Liver (tissue), 8 donors: ENCODE measurements at regions not wholly inside any gene's neighbourhood (a gene's known extent, or its start where the extent isn't known, plus 50 kb on each side); places are given as distances from the start of the nearest gene placed in this dataset.

Experiments used
- DNase-seq: peaks from one replicate; pipeline ENCODE4 v3.0.0-alpha.2; 2017; ENCODE audit warnings: low spot score
- H3K27ac ChIP-seq, 2 donors: one replicate each; pipeline ENCODE4 v1.7.0; 2013; ENCODE audit warnings: inconsistent platforms in 2 of 2, low read length in 2 of 2, control low read depth in 1 of 2, low read depth in 1 of 2, mild to moderate bottlenecking in 1 of 2
- H3K27me3 ChIP-seq, 4 donors: one replicate each; pipeline versions ENCODE4 v1.6.1 to v1.7.0; 2013; ENCODE audit warnings: low read length in 3 of 4, inconsistent platforms in 1 of 4, mild to moderate bottlenecking in 1 of 4, moderate library complexity in 1 of 4; ENCODE audit not compliant: control insufficient read depth in 4 of 4, insufficient read depth in 4 of 4
- H3K36me3 ChIP-seq, 4 donors: one replicate each; pipeline versions ENCODE4 v1.6.1 to v1.7.0; 2013; ENCODE audit warnings: low read length in 3 of 4, mild to moderate bottlenecking in 3 of 4, low read depth in 1 of 4, moderate library complexity in 1 of 4; ENCODE audit not compliant: control insufficient read depth in 4 of 4, insufficient read depth in 3 of 4
- H3K4me1 ChIP-seq, 4 donors: one replicate each; pipeline versions ENCODE4 v1.6.1 to v1.7.0; 2013; ENCODE audit warnings: low read length in 3 of 4, mild to moderate bottlenecking in 3 of 4, moderate library complexity in 1 of 4; ENCODE audit not compliant: control insufficient read depth in 4 of 4, insufficient read depth in 4 of 4
- H3K4me3 ChIP-seq, 3 donors: one replicate each; pipeline versions ENCODE4 v1.6.1 to v1.7.0; 2013; ENCODE audit warnings: low read length in 3 of 3, control low read depth in 1 of 3, low read depth in 1 of 3, mild to moderate bottlenecking in 1 of 3
- H3K9ac ChIP-seq, 2 donors: one replicate each; pipeline ENCODE4 v1.7.0; 2013; ENCODE audit warnings: low read length in 2 of 2, mild to moderate bottlenecking in 2 of 2, moderate library complexity in 2 of 2, control low read depth in 1 of 2, low read depth in 1 of 2
- H3K9me3 ChIP-seq, 4 donors: one replicate each; pipeline versions ENCODE4 v1.6.1 to v1.7.0; 2013; ENCODE audit warnings: low read length in 3 of 4; ENCODE audit not compliant: control insufficient read depth in 4 of 4
- EGR1 ChIP-seq, 2 donors: IDR thresholded peaks; 2 replicates each; pipeline ENCODE4 v1.6.1; 2016 to 2018; ENCODE audit warnings: antibody characterized with exemption in 2 of 2, low read depth in 2 of 2
- FOXA1 ChIP-seq: IDR thresholded peaks from 2 replicates; pipeline ENCODE4 v1.6.1; 2016; ENCODE audit warnings: antibody characterized with exemption
- FOXA2 ChIP-seq: IDR thresholded peaks from 2 replicates; pipeline ENCODE4 v1.6.1; 2016; ENCODE audit warnings: antibody characterized with exemption
- GABPA ChIP-seq, 2 donors: IDR thresholded peaks in 1 of 2; conservative IDR thresholded peaks in 1 of 2; 2 replicates each; pipeline ENCODE4 v1.6.1; 2016; ENCODE audit warnings: antibody characterized with exemption in 2 of 2, mild to moderate bottlenecking in 1 of 2, moderate library complexity in 1 of 2
- HNF4A ChIP-seq, 2 donors: conservative IDR thresholded peaks; 2 replicates each; pipeline ENCODE4 v1.6.1; 2016; ENCODE audit warnings: antibody characterized with exemption in 2 of 2, mild to moderate bottlenecking in 2 of 2
- HNF4G ChIP-seq: IDR thresholded peaks from 2 replicates; pipeline ENCODE4 v1.6.1; 2016; ENCODE audit warnings: antibody characterized with exemption
- JUND ChIP-seq, 2 donors: IDR thresholded peaks; 2 replicates each; pipeline ENCODE4 v1.6.1; 2016; ENCODE audit warnings: antibody characterized with exemption in 2 of 2
- MAX ChIP-seq: IDR thresholded peaks from 2 replicates; pipeline ENCODE4 v1.6.1; 2016; ENCODE audit warnings: antibody characterized with exemption
- NR2F2 ChIP-seq: IDR thresholded peaks from 2 replicates; pipeline ENCODE4 v1.6.1; 2016; ENCODE audit warnings: antibody characterized with exemption
- RAD21 ChIP-seq, 2 donors: IDR thresholded peaks; 2 replicates each; pipeline ENCODE4 v1.6.1; 2016; ENCODE audit warnings: antibody characterized with exemption in 2 of 2, mild to moderate bottlenecking in 2 of 2
- RXRA ChIP-seq, 2 donors: IDR thresholded peaks; 2 replicates each; pipeline ENCODE4 v1.6.1; 2017 to 2018; ENCODE audit warnings: antibody characterized with exemption in 2 of 2, mild to moderate bottlenecking in 1 of 2
- SP1 ChIP-seq: IDR thresholded peaks from 2 replicates; pipeline ENCODE4 v1.6.1; 2018; ENCODE audit warnings: antibody characterized with exemption, mild to moderate bottlenecking
- TAF1 ChIP-seq: conservative IDR thresholded peaks from 2 replicates; pipeline ENCODE4 v1.6.1; 2016; ENCODE audit warnings: antibody characterized with exemption, mild to moderate bottlenecking
- YY1 ChIP-seq: IDR thresholded peaks from 2 replicates; pipeline ENCODE4 v1.6.1; 2016; ENCODE audit warnings: antibody characterized with exemption, mild to moderate bottlenecking
- WGBS: extraction: QIAGEN DNeasy Blood & Tissue Kit; methylation state at CpG from one replicate; pipeline ENCODE4 v1.1.7; 2013; 5-methylcytosine and 5-hydroxymethylcytosine counted together
- TF ChIP-seq, protein P1 (sequence below): IDR thresholded peaks from 2 replicates; pipeline ENCODE4 v1.6.1; 2016; ENCODE audit warnings: antibody characterized with exemption
- TF ChIP-seq, protein P2 (sequence below): fragments of 150-350 bp; IDR thresholded peaks from 2 replicates; pipeline ENCODE4 v1.5.1; 2017; ENCODE audit warnings: improper control_type of control experiment, low read depth, low read length; ENCODE audit not compliant: missing input control
- TF ChIP-seq, protein P3 (sequence below): IDR thresholded peaks from 2 replicates; pipeline ENCODE4 v1.6.1; 2016; ENCODE audit warnings: antibody characterized with exemption
- donor health status: healthy.
- donor health status: healthy.
- donor health status: healthy.
- donor health status: healthy.
- donor health status: healthy.

- TF ChIP-seq, protein P1, sequence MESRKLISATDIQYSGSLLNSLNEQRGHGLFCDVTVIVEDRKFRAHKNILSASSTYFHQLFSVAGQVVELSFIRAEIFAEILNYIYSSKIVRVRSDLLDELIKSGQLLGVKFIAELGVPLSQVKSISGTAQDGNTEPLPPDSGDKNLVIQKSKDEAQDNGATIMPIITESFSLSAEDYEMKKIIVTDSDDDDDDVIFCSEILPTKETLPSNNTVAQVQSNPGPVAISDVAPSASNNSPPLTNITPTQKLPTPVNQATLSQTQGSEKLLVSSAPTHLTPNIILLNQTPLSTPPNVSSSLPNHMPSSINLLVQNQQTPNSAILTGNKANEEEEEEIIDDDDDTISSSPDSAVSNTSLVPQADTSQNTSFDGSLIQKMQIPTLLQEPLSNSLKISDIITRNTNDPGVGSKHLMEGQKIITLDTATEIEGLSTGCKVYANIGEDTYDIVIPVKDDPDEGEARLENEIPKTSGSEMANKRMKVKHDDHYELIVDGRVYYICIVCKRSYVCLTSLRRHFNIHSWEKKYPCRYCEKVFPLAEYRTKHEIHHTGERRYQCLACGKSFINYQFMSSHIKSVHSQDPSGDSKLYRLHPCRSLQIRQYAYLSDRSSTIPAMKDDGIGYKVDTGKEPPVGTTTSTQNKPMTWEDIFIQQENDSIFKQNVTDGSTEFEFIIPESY: no peak
- no peak for TF ChIP-seq EGR1 (IDR thresholded peaks at IDR 0.05; ENCODE audit: low read depth in 2 of 2)
Observed at GRCh38 chr9:11328326-11328725, 715.5 kb upstream of the PTPRD start (continued).

DNA sequence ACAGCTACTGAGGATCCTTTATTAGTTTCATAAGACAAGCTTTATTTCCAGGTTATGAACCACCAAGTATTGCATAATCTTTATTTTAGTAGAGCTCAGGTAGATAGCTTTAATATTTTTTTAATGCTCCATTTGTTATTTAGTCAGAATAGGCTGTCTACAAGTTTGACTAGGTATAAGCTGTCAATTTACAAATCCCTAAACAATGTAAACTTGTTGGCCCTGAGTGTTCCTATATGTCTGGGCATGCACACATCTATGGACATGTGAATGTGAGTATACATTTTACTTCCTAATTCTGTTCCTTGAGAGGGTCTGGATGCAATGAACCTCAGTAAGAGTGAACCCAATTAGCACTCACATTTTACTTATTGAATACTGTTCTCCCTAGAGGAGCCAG is 722.2 kb upstream of the PTPRD start:
- no peak overlapping the region for H3K27ac ChIP-seq
- no peak for TF ChIP-seq FOXA1
- TF ChIP-seq, protein P2, sequence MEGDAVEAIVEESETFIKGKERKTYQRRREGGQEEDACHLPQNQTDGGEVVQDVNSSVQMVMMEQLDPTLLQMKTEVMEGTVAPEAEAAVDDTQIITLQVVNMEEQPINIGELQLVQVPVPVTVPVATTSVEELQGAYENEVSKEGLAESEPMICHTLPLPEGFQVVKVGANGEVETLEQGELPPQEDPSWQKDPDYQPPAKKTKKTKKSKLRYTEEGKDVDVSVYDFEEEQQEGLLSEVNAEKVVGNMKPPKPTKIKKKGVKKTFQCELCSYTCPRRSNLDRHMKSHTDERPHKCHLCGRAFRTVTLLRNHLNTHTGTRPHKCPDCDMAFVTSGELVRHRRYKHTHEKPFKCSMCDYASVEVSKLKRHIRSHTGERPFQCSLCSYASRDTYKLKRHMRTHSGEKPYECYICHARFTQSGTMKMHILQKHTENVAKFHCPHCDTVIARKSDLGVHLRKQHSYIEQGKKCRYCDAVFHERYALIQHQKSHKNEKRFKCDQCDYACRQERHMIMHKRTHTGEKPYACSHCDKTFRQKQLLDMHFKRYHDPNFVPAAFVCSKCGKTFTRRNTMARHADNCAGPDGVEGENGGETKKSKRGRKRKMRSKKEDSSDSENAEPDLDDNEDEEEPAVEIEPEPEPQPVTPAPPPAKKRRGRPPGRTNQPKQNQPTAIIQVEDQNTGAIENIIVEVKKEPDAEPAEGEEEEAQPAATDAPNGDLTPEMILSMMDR: no peak
- no peak for TF ChIP-seq MAX
- TF ChIP-seq, protein P1: no peak
- no peak for TF ChIP-seq RXRA (IDR thresholded peaks at IDR 0.05)
- no peak for TF ChIP-seq EGR1 (IDR thresholded peaks at IDR 0.05; ENCODE audit: low read depth in 2 of 2)
- no peak for TF ChIP-seq JUND (IDR thresholded peaks at IDR 0.05)
- TF ChIP-seq, protein P3, sequence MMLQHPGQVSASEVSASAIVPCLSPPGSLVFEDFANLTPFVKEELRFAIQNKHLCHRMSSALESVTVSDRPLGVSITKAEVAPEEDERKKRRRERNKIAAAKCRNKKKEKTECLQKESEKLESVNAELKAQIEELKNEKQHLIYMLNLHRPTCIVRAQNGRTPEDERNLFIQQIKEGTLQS: no peak
- no peak for TF ChIP-seq SP1
- no peak for TF ChIP-seq HNF4G
- no peak for TF ChIP-seq TAF1
- H3K9me3 ChIP-seq: peaks cover 0 to 3% (median 0%) of the 10 kb centered on the region in 4 donors
- no peaks in the 10 kb centered on the region for H3K27me3 ChIP-seq
- H3K9ac ChIP-seq: no peak overlapping the region
- no peaks in the 10 kb centered on the region for H3K36me3 ChIP-seq
- no peaks in the 10 kb centered on the region for H3K4me1 ChIP-seq
- H3K4me3 ChIP-seq: no peak overlapping the region
- no peak for DNase-seq

GRCh38 chr9:11338130-11338529 is 725.3 kb upstream of the PTPRD start:
- no peaks in the 10 kb centered on the region for H3K36me3 ChIP-seq
- no peak overlapping the region for H3K27ac ChIP-seq
- WGBS: 87% methylated on average over 1 of the region's 1 CpG
- no peak overlapping the region for H3K9ac ChIP-seq
- no peaks in the 10 kb centered on the region for H3K9me3 ChIP-seq
- DNase-seq: no peak
- no peaks in the 10 kb centered on the region for H3K4me1 ChIP-seq
- TF ChIP-seq HNF4A (conservative IDR thresholded peaks at IDR 0.05): no peak
- TF ChIP-seq FOXA2: no peak
- no peak for TF ChIP-seq SP1
- TF ChIP-seq FOXA1: no peak
- TF ChIP-seq EGR1 (IDR thresholded peaks at IDR 0.05; ENCODE audit: low read depth in 2 of 2): no peak
- no peak for TF ChIP-seq MAX
- no peak for TF ChIP-seq JUND (IDR thresholded peaks at IDR 0.05)
- no peak for TF ChIP-seq NR2F2
- TF ChIP-seq GABPA (IDR thresholded peaks at IDR 0.05 in 1 of 2, conservative IDR thresholded peaks at IDR 0.05 in 1 of 2): no peak
- TF ChIP-seq TAF1: no peak
- TF ChIP-seq RAD21 (IDR thresholded peaks at IDR 0.05): no peak
- TF ChIP-seq RXRA (IDR thresholded peaks at IDR 0.05): no peak
- TF ChIP-seq YY1: no peak
- TF ChIP-seq, protein P2: no peak
- TF ChIP-seq, protein P3: no peak
- no peak overlapping the region for H3K4me3 ChIP-seq
- no peaks in the 10 kb centered on the region for H3K27me3 ChIP-seq
